ENCODE measurements at regions not wholly inside any gene's neighbourhood (a gene's known extent, or its start where the extent isn't known, plus 50 kb on each side); places are given as distances from the start of the nearest gene placed in this dataset.

GRCh38 chr14:34128665-34129064 is 177.8 kb upstream of the EGLN3 start (continued):
- TF ChIP-seq ZBTB11 (CRISPR knock-in tag; IDR thresholded peaks at IDR 0.05) (no peak), ARNT (IDR thresholded peaks at IDR 0.05) (no peak), THAP12 (CRISPR knock-in tag; IDR thresholded peaks at IDR 0.05) (no peak), CBX5 (IDR thresholded peaks at IDR 0.05; ENCODE audit: borderline replicate concordance, low read depth) (no peak), HSF4 (CRISPR knock-in tag; IDR thresholded peaks at IDR 0.05; ENCODE audit: borderline replicate concordance) (no peak), CHD4 (IDR thresholded peaks at IDR 0.05; ENCODE audit: insufficient read depth, insufficient replicate concordance, low read depth, low read length, poor library complexity, severe bottlenecking) (no peak), ZNF232 (CRISPR knock-in tag; IDR thresholded peaks at IDR 0.05) (no peak)

Data from K562 (cell line).